ENCODE measurements at regions not wholly inside any gene's neighbourhood (a gene's known extent, or its start where the extent isn't known, plus 50 kb on each side); places are given as distances from the start of the nearest gene placed in this dataset.
"Not testable (repeated sequence)": the region's sequence is repeated elsewhere in the genome, so short reads cannot be mapped to it uniquely, and the experiment has no call there.

DNA sequence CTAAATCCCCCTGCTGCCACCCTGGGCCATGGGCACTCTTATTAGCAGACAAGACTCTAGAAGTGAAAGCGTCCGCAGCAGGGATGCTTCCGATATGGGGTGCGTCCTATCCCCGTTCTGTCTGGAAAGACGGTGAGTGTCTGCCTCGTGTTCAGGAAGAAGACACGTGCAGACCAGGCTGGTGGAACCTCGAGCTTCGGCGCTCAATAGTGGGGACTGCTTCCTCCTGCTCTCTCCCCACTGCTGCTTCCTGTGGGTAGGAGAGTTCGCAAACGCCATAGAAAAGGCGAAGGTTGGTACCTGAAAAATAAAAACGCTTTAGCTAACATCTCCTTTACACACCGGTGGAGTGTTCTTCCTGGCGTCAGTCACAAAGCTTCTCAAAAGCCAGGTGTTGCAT is 67.7 kb upstream of the LYZL2 start:
- peak in 1 of 4 experiments; percentile 12 for DNase-seq

DNA sequence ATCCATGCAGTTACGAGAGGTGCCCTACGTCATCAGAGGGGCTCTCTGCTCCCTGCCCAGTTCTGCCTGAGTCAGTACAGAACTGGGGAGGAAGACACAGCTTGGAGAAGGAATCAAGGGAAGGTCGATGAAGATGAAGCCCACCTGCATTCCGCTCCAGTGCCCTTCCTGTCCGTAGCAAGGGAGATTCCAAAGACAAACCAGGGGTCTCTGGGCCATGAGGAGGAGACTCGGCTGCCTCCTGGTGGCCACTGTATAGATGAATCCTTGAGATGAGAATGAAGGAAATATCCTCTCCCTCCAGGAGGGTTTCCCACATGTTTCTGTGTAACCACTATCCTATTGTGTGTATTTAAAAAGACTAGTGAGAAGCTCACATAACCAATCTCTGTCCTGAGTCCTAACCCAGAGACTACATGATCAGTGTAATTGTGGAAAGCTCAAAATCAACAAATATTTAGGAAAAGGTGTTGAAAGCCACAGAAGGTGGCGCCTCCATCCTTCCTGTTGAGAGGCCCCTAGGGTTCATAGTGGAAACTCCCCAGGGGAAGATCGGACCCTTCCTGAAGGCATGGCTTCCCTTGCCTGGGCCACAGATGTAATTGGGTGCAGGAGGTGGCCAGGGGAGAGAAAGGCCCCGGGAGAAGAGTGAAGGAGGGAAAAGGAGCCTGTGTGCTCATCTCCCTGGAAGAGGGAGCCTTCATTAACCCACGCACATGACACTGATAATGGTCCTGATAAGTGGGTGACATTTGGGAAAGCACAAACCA is 67.0 kb upstream of the LYZL2 start:
- DNase-seq, result not testable (repeated sequence)

DNA sequence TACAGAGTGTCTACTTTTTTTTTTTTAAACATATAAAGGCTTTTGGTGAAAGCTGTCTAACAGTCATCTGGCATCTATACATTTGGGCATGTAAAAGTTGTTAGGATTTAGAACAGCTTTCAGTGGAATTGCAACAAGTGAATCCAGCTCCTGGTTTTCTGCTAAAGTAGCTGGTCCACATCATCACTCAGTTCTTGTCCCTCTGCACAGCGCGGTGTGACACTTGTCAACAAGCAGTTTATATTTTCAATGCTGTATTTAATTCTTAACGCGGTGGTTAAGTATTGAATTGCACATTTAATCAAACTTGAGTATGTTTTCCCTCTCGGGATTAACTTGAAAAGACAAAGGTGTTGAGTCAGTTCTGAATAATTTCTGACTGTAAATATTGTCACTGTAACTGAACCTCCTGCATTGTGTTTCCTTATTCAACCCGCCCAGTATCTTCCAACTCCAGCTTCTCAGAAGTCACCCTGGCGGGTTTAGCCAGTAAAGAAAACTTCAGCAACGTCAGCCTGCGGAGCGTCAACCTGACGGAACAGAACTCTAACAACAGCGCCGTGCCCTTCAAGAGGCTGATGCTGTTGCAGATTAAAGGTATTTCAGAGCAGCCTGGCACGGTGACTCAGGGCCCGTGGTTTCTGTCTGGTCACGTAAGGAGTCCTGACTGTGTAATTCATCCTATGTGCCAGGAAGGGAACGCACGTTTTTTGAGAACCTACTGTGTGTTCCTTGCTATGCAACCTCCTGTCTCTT is 66.1 kb upstream of the LYZL2 start:
- DNase-seq, result not testable (repeated sequence)

DNA sequence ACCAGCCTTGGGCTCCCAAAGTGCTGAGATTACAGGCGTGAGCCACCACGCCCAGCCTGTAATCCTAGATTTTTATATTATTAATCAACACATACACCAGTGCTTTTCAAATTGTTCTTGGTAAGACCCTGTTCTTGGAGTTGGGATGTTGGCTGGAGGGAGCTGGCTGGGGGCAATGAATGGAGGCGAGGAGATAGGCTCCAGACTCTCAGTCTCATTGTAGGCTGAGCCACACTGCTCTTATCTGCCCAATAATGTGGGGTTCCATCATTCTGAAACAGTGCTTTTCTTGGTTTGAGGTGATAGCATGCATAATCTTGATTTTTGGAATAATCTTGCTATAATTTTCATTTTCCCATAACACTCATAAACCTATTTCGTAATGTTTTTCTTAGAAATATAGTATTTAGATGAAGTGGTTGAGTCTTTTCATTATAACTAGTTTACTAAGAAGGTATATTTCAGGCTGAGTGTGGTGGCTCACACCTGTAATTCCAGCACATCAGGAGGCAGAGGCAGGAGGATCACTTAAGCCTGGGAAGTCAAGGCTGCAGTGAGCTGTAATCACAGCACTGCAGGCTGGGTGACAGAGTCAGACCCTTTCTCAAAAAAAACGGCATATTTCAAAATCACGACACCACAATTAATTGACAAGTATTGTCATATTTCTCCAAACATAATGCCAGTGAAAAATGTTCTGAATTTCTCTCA is 65.1 kb upstream of the LYZL2 start:
- no peak for DNase-seq

DNA sequence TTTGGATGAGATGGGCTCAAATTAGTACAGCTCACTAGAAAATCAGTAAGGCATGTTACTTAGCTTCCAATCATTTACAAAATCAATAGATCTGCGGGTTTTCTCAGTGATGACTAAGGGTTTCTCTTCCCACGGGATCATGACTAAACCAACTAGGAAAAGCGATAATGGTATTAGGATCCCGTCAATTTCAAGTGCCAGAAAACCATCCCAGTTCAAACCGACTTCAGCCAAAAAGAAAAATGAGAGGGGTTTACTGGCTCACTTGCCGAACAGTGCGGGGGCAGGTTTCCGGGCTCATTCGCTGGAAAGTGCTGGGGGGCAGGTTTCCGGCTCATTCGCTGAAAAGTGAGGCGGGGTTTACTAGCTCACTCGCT is 62.1 kb upstream of the LYZL2 start:
- DNase-seq, result no peak

DNA sequence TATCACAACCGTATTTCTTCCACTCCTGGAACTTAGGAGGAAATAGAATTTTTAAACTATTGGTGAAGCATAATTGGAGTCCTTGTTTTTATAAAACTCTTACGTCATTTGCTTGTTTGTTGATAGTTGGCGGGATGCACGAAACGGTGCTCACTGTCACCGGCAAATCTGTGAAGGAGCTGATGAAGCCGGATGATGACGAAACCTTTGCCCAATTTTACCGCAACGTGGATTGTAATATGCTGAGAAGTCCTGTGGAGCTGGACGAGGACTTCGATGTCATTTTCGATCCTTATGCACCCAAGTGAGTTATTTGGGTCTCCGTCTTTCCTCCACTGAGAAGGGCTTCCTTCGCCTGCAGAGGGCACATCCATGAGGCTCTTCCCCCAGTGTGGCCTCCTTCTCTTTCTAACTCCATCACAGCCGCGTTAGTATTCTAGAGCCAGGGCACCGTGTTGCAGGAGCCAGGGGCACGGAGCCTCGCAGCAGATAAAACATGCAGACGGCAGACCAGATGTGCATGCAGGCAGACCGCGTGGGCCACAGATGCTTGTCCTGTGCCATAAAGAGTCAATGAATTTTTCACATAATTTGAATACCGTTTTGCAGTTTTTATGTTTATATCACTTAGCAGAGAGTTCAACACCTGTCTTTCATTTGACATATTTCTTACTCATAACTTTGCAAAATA is 61.5 kb upstream of the LYZL2 start:
- DNase-seq, result not testable (repeated sequence)

DNA sequence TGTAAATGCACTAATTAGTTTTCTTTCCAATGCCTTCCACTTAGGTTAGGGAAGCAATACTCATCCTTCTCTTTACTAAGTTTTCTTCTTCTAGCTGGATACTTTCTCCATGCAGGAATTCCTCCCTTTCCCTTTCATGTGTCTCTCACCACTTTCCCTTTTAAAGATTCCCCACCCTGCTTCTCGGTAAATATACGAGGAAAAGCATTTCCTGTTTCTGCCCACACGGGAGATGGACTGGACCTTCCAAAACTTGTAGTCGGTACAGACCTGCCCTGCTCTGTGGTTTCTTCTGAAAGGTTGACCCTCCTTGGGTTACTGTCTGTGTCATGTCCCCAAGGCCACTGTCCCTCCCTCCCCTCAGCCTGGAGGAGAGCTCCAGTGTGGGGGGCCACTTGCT is 58.9 kb upstream of the LYZL2 start:
- no peak for DNase-seq

DNA sequence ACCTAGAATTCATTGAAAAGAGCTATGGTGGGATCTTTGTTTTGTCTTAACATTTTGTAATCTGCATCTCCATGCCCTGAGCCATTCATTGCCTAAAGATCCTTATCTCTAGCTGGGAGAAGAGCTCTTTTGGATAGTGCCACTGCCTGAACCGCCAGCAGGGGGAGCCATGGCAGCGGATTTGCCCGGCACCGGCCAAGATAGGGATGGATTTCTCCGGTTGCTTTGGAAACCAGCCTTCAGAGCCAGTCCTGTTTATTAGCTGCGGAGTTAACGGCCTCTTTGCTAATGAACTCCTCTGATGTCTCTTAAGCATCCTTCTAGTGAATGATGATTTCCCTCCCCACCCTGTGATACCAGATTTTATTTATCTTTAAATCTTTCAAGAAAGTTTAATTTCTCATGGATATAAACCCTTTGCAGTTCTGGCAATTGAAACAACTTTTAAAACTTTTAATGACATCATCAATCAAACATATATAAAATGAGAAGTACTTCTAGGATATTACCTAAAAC is 58.2 kb upstream of the LYZL2 start:
- DNase-seq, result peak; percentile 77 to 91 (median 84)

DNA sequence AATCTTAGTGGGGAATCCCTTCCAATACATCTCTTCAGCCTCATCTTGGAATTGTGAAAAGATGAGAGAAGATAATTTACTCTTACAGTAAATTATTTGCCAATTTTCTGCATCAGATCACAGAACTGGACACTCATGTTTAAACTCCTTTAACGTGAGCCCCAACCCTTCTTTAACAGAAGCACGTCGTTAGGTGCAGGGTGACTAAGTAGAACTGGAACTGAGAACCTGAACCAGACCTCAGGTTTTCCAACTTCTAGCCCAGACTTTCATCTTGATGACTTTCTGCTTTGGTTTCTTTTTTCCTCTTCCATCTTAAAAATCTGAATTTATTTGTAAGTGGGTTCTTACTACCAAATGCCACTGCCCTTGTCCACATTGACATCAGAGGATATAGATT is 57.2 kb upstream of the LYZL2 start:
- DNase-seq, result no peak

DNA sequence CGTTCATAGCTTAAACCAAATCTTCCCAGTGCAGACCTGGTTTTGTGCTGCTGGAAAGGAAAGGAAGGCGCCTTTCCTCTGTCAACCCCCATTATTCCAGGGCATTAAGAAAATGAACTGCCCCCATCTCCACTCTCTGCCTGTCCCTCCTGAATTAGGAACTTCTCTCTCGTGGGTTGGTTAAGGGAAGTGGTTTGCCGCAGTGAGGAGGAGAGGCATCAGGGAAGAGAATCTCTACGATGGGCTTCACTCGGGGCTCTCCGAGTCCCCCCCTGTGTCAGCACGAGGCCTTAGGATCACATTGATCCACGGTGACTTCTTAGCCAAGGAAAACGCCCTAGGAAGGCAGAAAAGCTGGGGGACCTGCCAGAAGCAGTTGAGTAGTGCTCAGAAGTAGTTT is 53.9 kb upstream of the LYZL2 start:
- DNase-seq, result peak; percentile 22 to 66 (median 63)

DNA sequence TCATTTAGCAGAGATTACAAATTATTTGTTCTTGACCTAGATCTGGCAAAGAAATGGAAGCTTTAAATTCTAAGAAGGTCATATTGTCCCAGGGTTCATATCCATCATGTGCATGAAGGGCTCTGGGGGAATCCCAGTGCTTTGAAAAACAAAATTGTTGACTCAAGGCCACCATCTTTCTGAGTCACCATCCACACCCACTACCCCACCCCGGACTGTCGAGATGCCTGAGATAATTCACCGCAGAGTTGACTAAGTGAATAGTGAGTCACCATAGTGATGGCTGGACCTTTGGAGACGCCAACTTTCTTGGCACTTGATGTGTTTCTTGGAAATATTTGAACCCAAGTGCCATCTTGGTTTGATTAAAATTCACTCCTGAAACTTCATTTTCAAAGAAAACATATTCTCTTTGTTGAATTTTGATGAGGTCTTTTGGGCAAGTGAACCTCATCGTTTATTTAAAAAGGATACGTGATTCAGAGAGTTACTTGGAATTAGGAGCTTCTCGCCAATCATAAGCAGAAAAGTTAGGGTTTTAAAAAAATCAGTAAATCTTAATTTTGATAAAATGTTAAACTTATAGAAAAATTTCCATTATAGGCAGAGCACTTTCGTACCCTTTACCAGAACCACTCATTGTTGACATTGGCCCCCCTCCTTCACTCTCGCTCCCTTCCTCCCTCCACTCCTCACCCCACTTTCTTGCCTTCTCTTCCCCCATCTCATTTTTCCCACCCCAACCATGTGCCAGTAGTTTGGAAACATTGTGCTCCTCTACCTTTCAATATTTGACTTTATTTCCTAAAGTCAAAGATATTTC is 53.0 kb upstream of the LYZL2 start:
- DNase-seq, result peak; percentile 79 to 89 (median 84)

DNA sequence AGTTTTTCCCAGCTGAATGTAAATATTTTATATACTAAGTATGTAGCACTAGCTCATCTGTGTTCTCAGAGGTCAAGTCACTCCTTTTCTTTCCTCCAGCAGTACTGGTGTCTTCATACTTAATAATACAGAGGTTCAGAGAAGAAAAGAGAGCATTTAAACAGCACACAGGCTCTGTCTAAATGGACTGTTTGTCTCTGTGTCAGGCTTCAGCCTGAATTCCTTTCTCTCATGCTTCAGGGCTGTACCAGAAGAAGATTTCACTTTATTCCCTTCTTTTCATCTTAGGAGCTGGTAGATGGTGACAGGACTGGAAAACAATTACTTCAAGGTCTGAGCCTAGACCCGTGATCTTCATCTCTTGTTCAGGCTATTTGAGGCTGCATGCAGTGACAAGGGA is 51.4 kb upstream of the LYZL2 start:
- DNase-seq, result no peak

Data from suppressor macrophage (primary cell).